ENCODE measurements at regions not wholly inside any gene's neighbourhood (a gene's known extent, or its start where the extent isn't known, plus 50 kb on each side); places are given as distances from the start of the nearest gene placed in this dataset.

GRCh38 chr1:4002061-4002521, 102.0 kb upstream of the C1orf174 start:
- DNase-seq (ENCODE audit: low read depth, low spot score) = no peak
- intact Hi-C loops (cut with micrococcal nuclease) (no loop called here), dilution Hi-C loops (cut with MboI; ENCODE audit: extremely low pct_ligation_motif_present, low sequenced_read_pairs) (no loop called here)
- Histone ChIP-seq H3K9me3 (replicated peaks; ENCODE audit: control insufficient read depth, insufficient read depth, low read length) (peaks cover 8% of the 10 kb centered on the region), H4K20me1 (replicated peaks; ENCODE audit: control insufficient read depth, extremely low read depth, insufficient read depth, low read length) (no peaks in the 10 kb centered on the region), H3K4me1 (ENCODE audit: control insufficient read depth, extremely low read depth, insufficient read depth, low read length) (no peaks in the 10 kb centered on the region), H3K4me2 (ENCODE audit: insufficient read depth, low read length) (no peak overlapping the region), H2AFZ (ENCODE audit: low read depth, low read length) (no peak overlapping the region), H3K9ac (replicated peaks; ENCODE audit: extremely low read depth, insufficient read depth, low read length) (no peak overlapping the region), H3K9me1 (replicated peaks; ENCODE audit: control insufficient read depth, extremely low read depth, insufficient read depth, low read length) (no peaks in the 10 kb centered on the region), H3K36me3 (ENCODE audit: control insufficient read depth in 2 of 2, extremely low read depth in 1 of 2, insufficient read depth in 2 of 2, low read length in 2 of 2) (no peaks in the 10 kb centered on the region), H3K4me3 (replicated peaks in 1 of 3; ENCODE audit: insufficient read depth in 1 of 3, low read depth in 1 of 3, low read length in 3 of 3) (no peak overlapping the region), H3K79me2 (ENCODE audit: control insufficient read depth, insufficient read depth, low read length) (no peaks in the 10 kb centered on the region), H3K27me3 (ENCODE audit: control insufficient read depth in 2 of 2, insufficient read depth in 2 of 2, low read length in 2 of 2) (no peaks in the 10 kb centered on the region), H3K27ac (ENCODE audit: insufficient read depth, low read depth, low read length) (no peak overlapping the region)
- POLR2A ChIA-PET = no interaction called here
- CTCF ChIA-PET = no interaction called here
- FAIRE-seq = no peak
- TF ChIP-seq GATA2 (IDR thresholded peaks at IDR 0.05; ENCODE audit: insufficient read depth, insufficient read length, low read depth, low read length) (no peak), JUN (IDR thresholded peaks at IDR 0.05; ENCODE audit: borderline replicate concordance, insufficient read depth, insufficient read length, low read depth) (no peak), MYC (IDR thresholded peaks at IDR 0.05; ENCODE audit: low read depth, low read length) (no peak), EZH2 (IDR thresholded peaks at IDR 0.05; ENCODE audit: borderline replicate concordance, low read depth, low read length, severe bottlenecking) (no peak), FOS (IDR thresholded peaks at IDR 0.05; ENCODE audit: borderline replicate concordance, insufficient read depth, low read length) (no peak), POLR2A (IDR thresholded peaks at IDR 0.05; ENCODE audit: low read depth, low read length) (no peak), POLR2AphosphoS5 (IDR thresholded peaks at IDR 0.05; ENCODE audit: insufficient read depth, low read depth, low read length) (no peak)
- TF ChIP-seq, protein P1, sequence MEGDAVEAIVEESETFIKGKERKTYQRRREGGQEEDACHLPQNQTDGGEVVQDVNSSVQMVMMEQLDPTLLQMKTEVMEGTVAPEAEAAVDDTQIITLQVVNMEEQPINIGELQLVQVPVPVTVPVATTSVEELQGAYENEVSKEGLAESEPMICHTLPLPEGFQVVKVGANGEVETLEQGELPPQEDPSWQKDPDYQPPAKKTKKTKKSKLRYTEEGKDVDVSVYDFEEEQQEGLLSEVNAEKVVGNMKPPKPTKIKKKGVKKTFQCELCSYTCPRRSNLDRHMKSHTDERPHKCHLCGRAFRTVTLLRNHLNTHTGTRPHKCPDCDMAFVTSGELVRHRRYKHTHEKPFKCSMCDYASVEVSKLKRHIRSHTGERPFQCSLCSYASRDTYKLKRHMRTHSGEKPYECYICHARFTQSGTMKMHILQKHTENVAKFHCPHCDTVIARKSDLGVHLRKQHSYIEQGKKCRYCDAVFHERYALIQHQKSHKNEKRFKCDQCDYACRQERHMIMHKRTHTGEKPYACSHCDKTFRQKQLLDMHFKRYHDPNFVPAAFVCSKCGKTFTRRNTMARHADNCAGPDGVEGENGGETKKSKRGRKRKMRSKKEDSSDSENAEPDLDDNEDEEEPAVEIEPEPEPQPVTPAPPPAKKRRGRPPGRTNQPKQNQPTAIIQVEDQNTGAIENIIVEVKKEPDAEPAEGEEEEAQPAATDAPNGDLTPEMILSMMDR (IDR thresholded peaks at IDR 0.05; ENCODE audit: extremely low read depth in 1 of 2, insufficient read depth in 1 of 2, low read depth in 1 of 2, low read length in 2 of 2) = no peak
- TF ChIP-seq, protein P2, sequence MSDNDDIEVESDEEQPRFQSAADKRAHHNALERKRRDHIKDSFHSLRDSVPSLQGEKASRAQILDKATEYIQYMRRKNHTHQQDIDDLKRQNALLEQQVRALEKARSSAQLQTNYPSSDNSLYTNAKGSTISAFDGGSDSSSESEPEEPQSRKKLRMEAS (IDR thresholded peaks at IDR 0.05; ENCODE audit: insufficient read depth, insufficient read length) = no peak
- no TSS peak for BruUV-seq (replicated peaks)
